Ishikawa (cell line): ENCODE measurements at regions not wholly inside any gene's neighbourhood (a gene's known extent, or its start where the extent isn't known, plus 50 kb on each side); places are given as distances from the start of the nearest gene placed in this dataset.

Experiments
- CEBPB ChIP-seq: IDR thresholded peaks from 2 replicates; pipeline ENCODE4 v1.6.1; 2012
- CREB1 ChIP-seq: IDR thresholded peaks from 2 replicates; pipeline ENCODE4 v1.6.1; 2012; ENCODE audit warnings: low read depth
- EGR1 ChIP-seq: IDR thresholded peaks from 2 replicates; pipeline ENCODE4 v1.6.1; 2012
- EP300 ChIP-seq: IDR thresholded peaks from 2 replicates; pipeline ENCODE4 v1.6.1; 2012; ENCODE audit warnings: borderline replicate concordance
- FOXM1 ChIP-seq: IDR thresholded peaks from 2 replicates; pipeline ENCODE4 v1.6.1; 2012; ENCODE audit warnings: low read depth, borderline replicate concordance
- MAX ChIP-seq: IDR thresholded peaks from 2 replicates; pipeline ENCODE4 v1.6.1; 2012
- NFIC ChIP-seq: IDR thresholded peaks from 2 replicates; pipeline ENCODE4 v1.6.1; 2012
- RAD21 ChIP-seq: IDR thresholded peaks from 2 replicates; pipeline ENCODE4 v1.6.1; 2012; ENCODE audit warnings: low read depth
- REST ChIP-seq: IDR thresholded peaks from 2 replicates; pipeline ENCODE4 v1.6.1; 2012; ENCODE audit warnings: low read depth, mild to moderate bottlenecking
- TAF1 ChIP-seq: IDR thresholded peaks from 2 replicates; pipeline ENCODE4 v1.6.1; 2012; ENCODE audit warnings: low read depth, mild to moderate bottlenecking
- TCF12 ChIP-seq: IDR thresholded peaks from 2 replicates; pipeline ENCODE4 v1.6.1; 2012; ENCODE audit warnings: low read depth
- TEAD4 ChIP-seq: IDR thresholded peaks from 2 replicates; pipeline ENCODE4 v1.6.1; 2012
- USF1 ChIP-seq: IDR thresholded peaks from 2 replicates; pipeline ENCODE4 v1.6.1; 2012
- YY1 ChIP-seq: IDR thresholded peaks from 2 replicates; pipeline ENCODE4 v1.6.1; 2012; ENCODE audit warnings: low read depth
- ZBTB7A ChIP-seq: IDR thresholded peaks from 2 replicates; pipeline ENCODE4 v1.6.1; 2012; ENCODE audit warnings: low read depth

- TF ChIP-seq YY1 (no peak), CREB1 (no peak), EGR1 (no peak), ZBTB7A (no peak), REST (no peak), MAX (no peak), FOXM1 (no peak), RAD21 (no peak), CEBPB (no peak), TEAD4 (no peak), TCF12 (no peak)
Measured at GRCh38 chr18:34159691-34160185, 65.0 kb downstream of the NOL4 start.

GRCh38 chr18:34158881-34159690, 65.6 kb downstream of the NOL4 start:
- no peak for TF ChIP-seq TEAD4
- TF ChIP-seq RAD21: no peak
- no peak for TF ChIP-seq ZBTB7A
- no peak for TF ChIP-seq MAX

- no peak for TF ChIP-seq FOXM1
- TF ChIP-seq EP300: no peak
- no peak for TF ChIP-seq TEAD4
- no peak for TF ChIP-seq USF1
Measured at GRCh38 chr18:34153711-34154110, 71.0 kb downstream of the NOL4 start.

- TF ChIP-seq MAX (no peak), TCF12 (no peak), ZBTB7A (no peak), CEBPB (no peak), CREB1 (no peak), REST (no peak), YY1 (no peak), EGR1 (no peak), NFIC (no peak), EP300 (no peak), TAF1 (no peak)
Measured at GRCh38 chr18:34131006-34131405, 93.7 kb downstream of the NOL4 start.

- TF ChIP-seq EP300: peak; percentile 85
- TF ChIP-seq TCF12: peak; percentile 63
- TF ChIP-seq REST: no peak
- TF ChIP-seq NFIC: peak; percentile 58
- TF ChIP-seq TAF1: no peak
- TF ChIP-seq MAX: peak; percentile 20; the same call in 1 of the 2 replicates
- no peak for TF ChIP-seq CREB1
- no peak for TF ChIP-seq EGR1
- TF ChIP-seq RAD21: peak; percentile 9; the same call in 1 of the 2 replicates
- peak; percentile 97 for TF ChIP-seq TEAD4
- peak; percentile 76; the same call in 1 of the 2 replicates for TF ChIP-seq FOXM1
- peak; percentile 82 for TF ChIP-seq CEBPB
- TF ChIP-seq USF1: no peak
- no peak for TF ChIP-seq ZBTB7A
- no peak for TF ChIP-seq YY1
Measured at GRCh38 chr18:34128436-34128835, 96.3 kb downstream of the NOL4 start.
